ENCODE measurements at regions not wholly inside any gene's neighbourhood (a gene's known extent, or its start where the extent isn't known, plus 50 kb on each side); places are given as distances from the start of the nearest gene placed in this dataset.
A peak's percentile ranks its signal among the peaks of the same experiment; 100 is the strongest.

DNA sequence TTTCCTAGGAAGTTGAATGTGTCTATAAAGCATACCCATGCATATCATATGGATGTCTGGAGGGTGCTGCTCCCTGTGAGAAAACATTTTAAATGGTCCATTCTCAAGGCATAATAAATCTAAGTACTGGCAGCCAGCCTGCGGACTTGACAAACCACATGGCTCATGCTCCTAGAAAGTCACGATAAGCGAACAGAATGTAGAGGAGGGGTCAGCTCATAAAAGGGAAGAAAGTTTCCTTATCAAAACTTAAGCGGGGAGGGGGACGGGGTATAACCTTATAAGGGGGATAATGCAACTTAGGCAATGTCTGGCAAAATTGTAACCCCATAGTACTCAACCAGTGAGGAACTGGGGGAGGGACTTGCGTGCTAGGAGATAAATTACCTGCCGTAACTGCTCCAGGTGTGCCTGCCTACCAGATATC, 159.8 kb upstream of the LMCD1 start:
- TF ChIP-seq EZH2phosphoT487 (IDR thresholded peaks at IDR 0.05; ENCODE audit: insufficient read depth, low read depth) = no peak
- no peak for TF ChIP-seq EZH2 (IDR thresholded peaks at IDR 0.05; ENCODE audit: insufficient read depth, poor library complexity, severe bottlenecking)
- no peak overlapping the region for H3K4me2 ChIP-seq (ENCODE audit: unreplicated experiment)
- WGBS, 2 experiments (ENCODE audit: low coverage in 1 of 2, low lambda C conversion rate in 2 of 2, missing lambda C conversion rate in 2 of 2) = 48 to 54% methylated on average over 7 of the region's 7 CpGs

DNA sequence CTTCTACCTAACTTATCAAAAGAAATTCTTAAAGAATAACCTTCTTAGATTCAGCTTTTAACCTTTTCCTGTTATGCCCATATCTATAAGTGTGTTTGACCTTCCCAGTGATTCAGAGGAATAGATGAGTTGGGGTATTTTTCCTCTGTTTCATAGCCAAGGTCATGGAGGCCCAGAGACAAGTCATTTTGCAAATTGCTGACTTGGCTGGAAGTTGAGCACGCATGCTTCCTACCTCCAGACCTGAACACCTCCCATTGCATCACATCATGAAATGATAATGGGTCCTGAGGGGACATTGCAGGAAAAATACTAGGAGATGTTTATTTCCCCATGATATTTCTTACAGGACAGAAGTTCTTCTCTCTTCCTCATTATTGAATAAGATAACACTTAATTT, 158.6 kb upstream of the LMCD1 start:
- Histone ChIP-seq H3K9me2 (ENCODE audit: insufficient read depth) (no peaks in the 10 kb centered on the region), H3K9me3 (ENCODE audit: low read depth) (no peaks in the 10 kb centered on the region), H3K4me2 (ENCODE audit: unreplicated experiment) (no peak overlapping the region), H2AFZ (no peak overlapping the region), H3K79me2 (ENCODE audit: insufficient read depth) (no peaks in the 10 kb centered on the region), H3K27me3 (replicated peaks; ENCODE audit: insufficient read depth) (peaks cover 4% of the 10 kb centered on the region; the same call in 1 of the 2 replicates), H3K27ac (no peak overlapping the region), H3F3A (ENCODE audit: insufficient read depth) (no peaks in the 10 kb centered on the region), H3K4me1 (ENCODE audit: insufficient read depth) (no peaks in the 10 kb centered on the region), H3K36me3 (ENCODE audit: low read depth) (no peaks in the 10 kb centered on the region), H3K4me3 (no peak overlapping the region), H4K20me1 (ENCODE audit: insufficient read depth) (no peaks in the 10 kb centered on the region), H3K9ac (no peak overlapping the region)
- TF ChIP-seq EZH2phosphoT487 (IDR thresholded peaks at IDR 0.05; ENCODE audit: insufficient read depth, low read depth) (no peak), EZH2 (IDR thresholded peaks at IDR 0.05; ENCODE audit: insufficient read depth, poor library complexity, severe bottlenecking) (no peak)
- in situ Hi-C loops (cut with MboI) = no loop called here
- WGBS, 2 experiments (ENCODE audit: low coverage in 1 of 2, low lambda C conversion rate in 2 of 2, missing lambda C conversion rate in 2 of 2) = 50 to 58% methylated on average over 1 of the region's 1 CpG
- no peak for DNase-seq

More for the DNA sequence above, 159.8 kb upstream of the LMCD1 start:
- H3K79me2 ChIP-seq (ENCODE audit: insufficient read depth) = no peaks in the 10 kb centered on the region
- no peaks in the 10 kb centered on the region for H3K9me2 ChIP-seq (ENCODE audit: insufficient read depth)
- no peaks in the 10 kb centered on the region for H3K9me3 ChIP-seq (ENCODE audit: low read depth)
- peaks cover 10% of the 10 kb centered on the region; the same call in 1 of the 2 replicates for H3K27me3 ChIP-seq (replicated peaks; ENCODE audit: insufficient read depth)
- in situ Hi-C loops (cut with MboI) = no loop called here
- H3K36me3 ChIP-seq (ENCODE audit: low read depth) = no peaks in the 10 kb centered on the region
- no peaks in the 10 kb centered on the region for H3K4me1 ChIP-seq (ENCODE audit: insufficient read depth)
- H4K20me1 ChIP-seq (ENCODE audit: insufficient read depth) = no peaks in the 10 kb centered on the region
- H3F3A ChIP-seq (ENCODE audit: insufficient read depth) = no peaks in the 10 kb centered on the region
- H2AFZ ChIP-seq = no peak overlapping the region
- no peak for DNase-seq
- no peak overlapping the region for H3K27ac ChIP-seq
- H3K4me3 ChIP-seq = no peak overlapping the region
- H3K9ac ChIP-seq = no peak overlapping the region

GRCh38 chr3:8345398-8345797, 156.2 kb upstream of the LMCD1 start:
- no peak overlapping the region for H3K4me3 ChIP-seq
- no peaks in the 10 kb centered on the region for H3F3A ChIP-seq (ENCODE audit: insufficient read depth)
- no peaks in the 10 kb centered on the region for H3K9me3 ChIP-seq (ENCODE audit: low read depth)
- no peak overlapping the region for H3K27ac ChIP-seq
- H3K9ac ChIP-seq = no peak overlapping the region
- no peaks in the 10 kb centered on the region for H3K79me2 ChIP-seq (ENCODE audit: insufficient read depth)
- DNase-seq = peak; percentile 6
- TF ChIP-seq EZH2phosphoT487 (IDR thresholded peaks at IDR 0.05; ENCODE audit: insufficient read depth, low read depth) (no peak), EZH2 (IDR thresholded peaks at IDR 0.05; ENCODE audit: insufficient read depth, poor library complexity, severe bottlenecking) (no peak)
- H3K4me1 ChIP-seq (ENCODE audit: insufficient read depth) = no peaks in the 10 kb centered on the region
- no peaks in the 10 kb centered on the region; the same call in 1 of the 2 replicates for H3K27me3 ChIP-seq (replicated peaks; ENCODE audit: insufficient read depth)
- H2AFZ ChIP-seq = no peak overlapping the region
- in situ Hi-C loops (cut with MboI) = no loop called here
- no peak overlapping the region for H3K4me2 ChIP-seq (ENCODE audit: unreplicated experiment)
- H3K36me3 ChIP-seq (ENCODE audit: low read depth) = no peaks in the 10 kb centered on the region
- H4K20me1 ChIP-seq (ENCODE audit: insufficient read depth) = no peaks in the 10 kb centered on the region
- no peaks in the 10 kb centered on the region for H3K9me2 ChIP-seq (ENCODE audit: insufficient read depth)

DNA sequence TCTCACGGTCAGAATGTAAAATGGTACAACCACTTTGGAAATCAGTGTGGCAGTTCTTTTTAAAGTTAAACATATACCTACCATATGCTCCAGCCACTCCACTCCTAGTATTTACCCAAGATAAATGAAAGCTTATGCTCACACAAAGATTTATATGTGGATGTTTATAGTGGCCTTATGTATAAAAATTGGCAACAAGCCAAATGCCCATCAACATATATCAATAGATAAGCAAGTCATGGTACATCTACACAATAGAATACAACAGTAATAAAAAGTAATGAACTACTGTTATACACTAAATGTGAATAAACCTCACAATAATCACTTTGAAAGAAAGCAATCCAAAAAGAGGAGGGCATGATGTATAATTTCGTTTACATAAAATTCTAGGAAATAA, 153.5 kb upstream of the LMCD1 start:
- no peaks in the 10 kb centered on the region for H3K27me3 ChIP-seq (replicated peaks; ENCODE audit: insufficient read depth)
- no peak overlapping the region for H3K9ac ChIP-seq
- H2AFZ ChIP-seq = no peak overlapping the region
- TF ChIP-seq EZH2 (IDR thresholded peaks at IDR 0.05; ENCODE audit: insufficient read depth, poor library complexity, severe bottlenecking) = no peak
- TF ChIP-seq EZH2phosphoT487 (IDR thresholded peaks at IDR 0.05; ENCODE audit: insufficient read depth, low read depth) = no peak
- no peaks in the 10 kb centered on the region for H4K20me1 ChIP-seq (ENCODE audit: insufficient read depth)
- H3K9me2 ChIP-seq (ENCODE audit: insufficient read depth) = no peaks in the 10 kb centered on the region
- in situ Hi-C loops (cut with MboI) = no loop called here
- no peaks in the 10 kb centered on the region for H3K4me1 ChIP-seq (ENCODE audit: insufficient read depth)
- H3K79me2 ChIP-seq (ENCODE audit: insufficient read depth) = no peaks in the 10 kb centered on the region
- 44 to 54% methylated on average over 2 of the region's 2 CpGs for WGBS, 2 experiments (ENCODE audit: low coverage in 1 of 2, low lambda C conversion rate in 2 of 2, missing lambda C conversion rate in 2 of 2)
- H3F3A ChIP-seq (ENCODE audit: insufficient read depth) = no peaks in the 10 kb centered on the region
- no peak overlapping the region for H3K4me3 ChIP-seq
- no peak overlapping the region for H3K27ac ChIP-seq
- H3K4me2 ChIP-seq (ENCODE audit: unreplicated experiment) = no peak overlapping the region
- no peak for DNase-seq
- no peaks in the 10 kb centered on the region for H3K9me3 ChIP-seq (ENCODE audit: low read depth)
- H3K36me3 ChIP-seq (ENCODE audit: low read depth) = no peaks in the 10 kb centered on the region

- no peak for TF ChIP-seq EZH2phosphoT487 (IDR thresholded peaks at IDR 0.05; ENCODE audit: insufficient read depth, low read depth)
- no peak for TF ChIP-seq EZH2 (IDR thresholded peaks at IDR 0.05; ENCODE audit: insufficient read depth, poor library complexity, severe bottlenecking)
- in situ Hi-C loops (cut with MboI) = no loop called here
- no peaks in the 10 kb centered on the region for H3K79me2 ChIP-seq (ENCODE audit: insufficient read depth)
- no peak overlapping the region for H3K4me3 ChIP-seq
- no peak for DNase-seq
- H3K9ac ChIP-seq = no peak overlapping the region
- H2AFZ ChIP-seq = no peak overlapping the region
- no peaks in the 10 kb centered on the region for H3K36me3 ChIP-seq (ENCODE audit: low read depth)
- H3K27ac ChIP-seq = no peak overlapping the region
- 57 to 71% methylated on average over 2 of the region's 2 CpGs for WGBS, 2 experiments (ENCODE audit: low coverage in 1 of 2, low lambda C conversion rate in 2 of 2, missing lambda C conversion rate in 2 of 2)
- no peaks in the 10 kb centered on the region; the same call in 1 of the 2 replicates for H3K27me3 ChIP-seq (replicated peaks; ENCODE audit: insufficient read depth)
- H3K9me2 ChIP-seq (ENCODE audit: insufficient read depth) = no peaks in the 10 kb centered on the region
- no peaks in the 10 kb centered on the region for H3K9me3 ChIP-seq (ENCODE audit: low read depth)
- H3K4me2 ChIP-seq (ENCODE audit: unreplicated experiment) = no peak overlapping the region
- no peaks in the 10 kb centered on the region for H3F3A ChIP-seq (ENCODE audit: insufficient read depth)
- H4K20me1 ChIP-seq (ENCODE audit: insufficient read depth) = no peaks in the 10 kb centered on the region
- no peaks in the 10 kb centered on the region for H3K4me1 ChIP-seq (ENCODE audit: insufficient read depth)
Observed at GRCh38 chr3:8352475-8352874, 149.1 kb upstream of the LMCD1 start.

Measured in GM23248 (cell line).